CD4-positive, CD25-positive, alpha-beta regulatory T cell (primary cell): ENCODE measurements at regions not wholly inside any gene's neighbourhood (a gene's known extent, or its start where the extent isn't known, plus 50 kb on each side); places are given as distances from the start of the nearest gene placed in this dataset.
A peak's percentile ranks its signal among the peaks of the same experiment; 100 is the strongest.

Experiments used
- ATAC-seq, 2 donors: fragments of 150-1000 bp; cut with Tn5 transposase; one replicate each; pipeline ENCODE4 v1.10.0; 2021; ENCODE audit warnings: low read depth in 2 of 2, moderate number of reproducible peaks in 2 of 2, moderate library complexity in 1 of 2
- DNase-seq, 3 donors: peaks; one replicate each; pipeline versions ENCODE4 v3.0.0 to v3.0.0-alpha.2; 2012 to 2022; ENCODE audit warnings: mixed read lengths in 1 of 3
- H3K27ac ChIP-seq: one replicate; pipeline ENCODE4 v1.7.0; 2013; ENCODE audit warnings: mild to moderate bottlenecking, low read length; ENCODE audit not compliant: insufficient read depth, poor library complexity, severe bottlenecking
- H3K27me3 ChIP-seq: one replicate; pipeline ENCODE4 v1.7.0; 2013; ENCODE audit warnings: low read length; ENCODE audit not compliant: control insufficient read depth, insufficient read depth
- H3K36me3 ChIP-seq: one replicate; pipeline ENCODE4 v1.7.0; 2013; ENCODE audit warnings: mild to moderate bottlenecking, low read length, moderate library complexity; ENCODE audit not compliant: control insufficient read depth, insufficient read depth
- H3K4me1 ChIP-seq: 2 replicates; pipeline ENCODE4 v1.7.0; 2013; ENCODE audit warnings: mild to moderate bottlenecking, low read length; ENCODE audit not compliant: insufficient read depth, control insufficient read depth, poor library complexity, severe bottlenecking
- H3K4me3 ChIP-seq: one replicate; pipeline ENCODE4 v1.7.0; 2013; ENCODE audit warnings: low read depth, mild to moderate bottlenecking, low read length, moderate library complexity
- H3K9me3 ChIP-seq, 2 experiments: 1 replicate in 1 of 2; 2 replicates in 1 of 2; pipeline ENCODE4 v1.7.0; 2013; ENCODE audit warnings: low read length in 2 of 2, mild to moderate bottlenecking in 1 of 2, moderate library complexity in 1 of 2; ENCODE audit not compliant: control insufficient read depth in 2 of 2
- H3K27ac Mint-ChIP-seq, 3 donors: one replicate each; pipeline ENCODE4 v1.8.0; 2020 to 2022; ENCODE audit warnings: mild to moderate bottlenecking in 3 of 3, mixed read lengths in 3 of 3, moderate library complexity in 2 of 3
- H3K27me3 Mint-ChIP-seq: one replicate; pipeline ENCODE4 v1.8.0; 2022; ENCODE audit warnings: mild to moderate bottlenecking, mixed read lengths
- H3K36me3 Mint-ChIP-seq: one replicate; pipeline ENCODE4 v1.8.0; 2020; ENCODE audit warnings: mixed read lengths
- H3K4me1 Mint-ChIP-seq, 4 donors: one replicate each; pipeline ENCODE4 v1.8.0; 2020 to 2022; ENCODE audit warnings: mixed read lengths in 4 of 4, mild to moderate bottlenecking in 1 of 4
- H3K4me3 Mint-ChIP-seq, 4 donors: one replicate each; pipeline ENCODE4 v1.8.0; 2020 to 2022; ENCODE audit warnings: mild to moderate bottlenecking in 4 of 4, mixed read lengths in 4 of 4, moderate library complexity in 3 of 4
- H3K9me3 Mint-ChIP-seq, 7 donors: one replicate each; pipeline ENCODE4 v1.8.0; 2020 to 2022; ENCODE audit warnings: mixed read lengths in 7 of 7, mild to moderate bottlenecking in 3 of 7, moderate library complexity in 2 of 7

DNA sequence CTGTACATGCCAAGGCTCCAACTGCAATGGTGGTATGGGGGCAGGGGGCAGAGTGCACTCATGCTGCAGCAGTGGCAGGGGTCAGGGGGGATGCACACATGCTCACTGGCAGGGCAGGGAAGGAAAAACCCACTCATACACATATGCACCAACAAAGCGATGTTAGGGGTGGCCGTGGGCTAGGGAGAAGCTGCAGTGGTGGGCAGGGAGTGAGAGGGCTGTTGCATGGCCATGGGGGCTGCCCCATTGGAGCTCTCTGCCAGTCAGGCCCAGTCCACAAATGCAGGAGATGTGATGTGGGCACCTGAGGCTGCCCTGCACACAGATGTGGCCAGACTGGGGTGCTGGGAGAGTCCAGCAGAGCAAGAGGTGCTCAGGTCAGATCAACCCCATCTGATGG lies 238.1 kb upstream of the NXPH2 start:
- Mint-ChIP-seq H3K36me3 (no peaks in the 10 kb centered on the region), H3K27me3 (no peaks in the 10 kb centered on the region), H3K4me1 (no peaks in the 10 kb centered on the region), H3K9me3 (peaks cover 4 to 57% (median 8%) of the 10 kb centered on the region in 7 donors), H3K4me3 (no peak overlapping the region), H3K27ac (peak overlapping the region in 1 of 3 donors; percentile 81)
- H3K27me3 ChIP-seq = no peaks in the 10 kb centered on the region
- H3K36me3 ChIP-seq = no peaks in the 10 kb centered on the region
- H3K27ac ChIP-seq = no peak overlapping the region
- H3K9me3 ChIP-seq = peaks cover 2 to 5% of the 10 kb centered on the region in 2 experiments
- H3K4me1 ChIP-seq = no peaks in the 10 kb centered on the region
- ATAC-seq (no peak), DNase-seq (no peak)
- H3K4me3 ChIP-seq = no peak overlapping the region

DNA sequence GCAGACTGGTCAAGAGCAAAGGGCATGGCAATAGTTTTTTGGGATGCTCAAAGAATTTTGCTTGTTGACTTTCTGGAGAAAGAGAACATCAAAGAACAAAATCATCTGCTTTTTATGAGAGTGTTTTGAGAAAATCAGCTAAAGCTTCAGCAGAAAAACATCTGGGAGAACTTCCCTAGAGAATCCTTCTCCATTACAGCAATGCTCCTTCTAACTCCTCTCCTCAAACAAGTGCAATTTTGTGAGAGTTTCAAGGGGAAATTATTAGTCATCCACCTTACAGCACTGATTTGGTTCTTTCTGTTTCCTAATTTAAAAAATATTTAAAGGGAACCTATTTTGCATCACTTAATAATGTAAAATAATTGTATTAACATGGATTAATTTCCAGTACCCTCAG lies 226.9 kb upstream of the NXPH2 start:
- H3K27me3 ChIP-seq = no peaks in the 10 kb centered on the region
- no peaks in the 10 kb centered on the region for H3K4me1 ChIP-seq
- Mint-ChIP-seq H3K4me3 (no peak overlapping the region), H3K36me3 (no peaks in the 10 kb centered on the region), H3K9me3 (peaks cover 0 to 13% (median 5%) of the 10 kb centered on the region in 7 donors), H3K4me1 (no peaks in the 10 kb centered on the region), H3K27ac (no peak overlapping the region), H3K27me3 (no peaks in the 10 kb centered on the region)
- H3K36me3 ChIP-seq = no peaks in the 10 kb centered on the region
- ATAC-seq = no peak
- no peak overlapping the region for H3K4me3 ChIP-seq
- no peak for DNase-seq
- no peaks in the 10 kb centered on the region for H3K9me3 ChIP-seq
- no peak overlapping the region for H3K27ac ChIP-seq

DNA sequence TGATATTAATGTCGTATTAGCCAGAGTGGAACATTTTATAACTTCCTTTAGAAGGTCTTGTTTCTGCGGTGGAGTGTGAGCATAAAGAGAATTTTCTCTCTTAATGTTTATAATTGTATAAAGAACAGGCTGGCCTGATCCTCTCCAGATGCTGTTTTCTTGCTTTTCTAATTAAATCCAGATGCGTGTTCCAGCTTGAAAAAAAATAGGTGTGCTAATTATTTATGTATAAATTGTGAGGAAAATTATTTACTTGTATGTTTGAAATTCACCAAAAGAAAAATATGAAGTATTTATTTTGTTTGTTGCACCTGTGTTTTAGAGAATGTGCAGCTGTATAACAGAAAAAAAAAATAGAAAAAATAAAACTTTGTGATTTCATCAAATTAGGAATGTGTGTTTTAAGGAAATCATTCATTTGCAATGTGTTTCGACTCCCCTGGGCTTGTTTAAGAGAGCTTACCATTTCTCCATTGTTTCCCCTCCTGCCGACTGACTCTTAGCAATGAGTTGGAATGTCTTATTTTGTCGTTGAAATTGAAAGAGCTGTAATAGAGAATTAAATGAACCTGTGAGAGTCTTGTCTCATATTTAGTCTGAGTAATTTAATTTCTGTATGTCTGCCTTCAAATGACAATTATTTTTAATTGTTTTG lies 220.1 kb upstream of the NXPH2 start:
- ATAC-seq = no peak
- no peak overlapping the region for H3K4me3 ChIP-seq
- no peaks in the 10 kb centered on the region for H3K36me3 ChIP-seq
- H3K27me3 ChIP-seq = no peaks in the 10 kb centered on the region
- no peak for DNase-seq
- Mint-ChIP-seq H3K36me3 (no peaks in the 10 kb centered on the region), H3K9me3 (peaks cover 0 to 17% (median 5%) of the 10 kb centered on the region in 7 donors), H3K27me3 (no peaks in the 10 kb centered on the region), H3K4me1 (no peaks in the 10 kb centered on the region), H3K4me3 (no peak overlapping the region), H3K27ac (no peak overlapping the region)
- peaks cover 0 to 3% of the 10 kb centered on the region in 2 experiments for H3K9me3 ChIP-seq
- no peak overlapping the region for H3K27ac ChIP-seq
- H3K4me1 ChIP-seq = no peaks in the 10 kb centered on the region

DNA sequence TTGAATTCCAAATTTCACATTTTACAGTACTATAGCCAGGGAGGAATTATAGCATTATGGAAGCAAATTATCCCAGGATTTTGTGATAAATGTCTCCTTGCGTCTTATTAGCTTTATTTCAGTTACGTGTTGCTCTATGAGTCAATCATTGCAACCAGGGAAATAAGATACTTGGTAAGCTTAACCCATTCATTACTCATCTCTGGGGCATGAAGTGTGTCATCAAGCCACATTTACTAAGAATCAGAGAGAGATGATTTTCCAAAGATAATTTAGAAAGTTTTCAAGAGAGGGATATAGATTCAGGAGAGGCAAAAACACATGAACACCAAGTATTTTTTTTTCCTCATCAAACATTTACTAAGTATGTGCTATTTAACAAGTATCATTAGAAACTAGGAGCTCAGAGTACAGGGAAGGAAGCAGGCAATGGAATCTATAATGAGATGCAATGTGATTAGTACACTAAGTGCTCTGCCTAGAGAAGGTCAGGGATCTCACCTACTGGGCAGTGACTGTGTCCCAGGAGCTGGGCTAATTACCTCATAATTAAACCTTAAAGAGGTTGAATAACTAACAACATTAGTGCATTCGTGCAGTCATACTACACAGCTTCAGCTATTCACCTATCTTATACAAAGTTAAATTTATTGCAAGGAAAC lies 217.8 kb upstream of the NXPH2 start:
- Mint-ChIP-seq H3K9me3 (peaks cover 0 to 19% (median 5%) of the 10 kb centered on the region in 7 donors), H3K27me3 (no peaks in the 10 kb centered on the region), H3K4me3 (no peak overlapping the region), H3K4me1 (no peaks in the 10 kb centered on the region), H3K36me3 (no peaks in the 10 kb centered on the region), H3K27ac (no peak overlapping the region)
- DNase-seq (no peak), ATAC-seq (no peak)
- Histone ChIP-seq H3K4me3 (no peak overlapping the region), H3K4me1 (no peaks in the 10 kb centered on the region), H3K36me3 (no peaks in the 10 kb centered on the region), H3K27ac (no peak overlapping the region), H3K9me3 (peaks cover 0 to 3% of the 10 kb centered on the region in 2 experiments), H3K27me3 (no peaks in the 10 kb centered on the region)

DNA sequence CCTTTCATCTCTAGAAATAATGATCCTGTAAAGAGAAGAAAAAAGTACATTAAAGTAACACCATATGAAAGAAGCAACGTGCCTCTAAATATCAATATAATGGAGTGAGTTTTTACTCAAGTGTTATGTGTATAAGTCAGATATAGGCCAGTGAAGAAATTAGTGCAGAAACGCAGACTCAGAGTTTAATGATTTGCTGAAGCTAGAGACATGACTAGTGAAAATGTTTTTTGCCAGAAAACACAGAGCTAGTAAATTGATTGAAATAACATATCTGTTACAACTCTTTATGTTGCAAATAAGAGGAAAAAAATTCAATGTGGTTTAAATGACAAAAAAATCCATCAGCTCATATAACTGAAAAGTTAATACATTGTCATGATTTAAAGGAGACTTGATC lies 217.2 kb upstream of the NXPH2 start:
- no peak for DNase-seq
- no peaks in the 10 kb centered on the region for H3K4me1 Mint-ChIP-seq
- no peak overlapping the region for H3K27ac Mint-ChIP-seq
- no peak overlapping the region for H3K27ac ChIP-seq
- no peaks in the 10 kb centered on the region for H3K27me3 Mint-ChIP-seq
- no peak overlapping the region for H3K4me3 Mint-ChIP-seq
- H3K4me1 ChIP-seq = no peaks in the 10 kb centered on the region
- ATAC-seq = no peak
- no peaks in the 10 kb centered on the region for H3K36me3 ChIP-seq
- no peak overlapping the region for H3K4me3 ChIP-seq
- H3K9me3 ChIP-seq = peaks cover 0 to 3% of the 10 kb centered on the region in 2 experiments
- no peaks in the 10 kb centered on the region for H3K36me3 Mint-ChIP-seq
- H3K9me3 Mint-ChIP-seq = peaks cover 0 to 21% (median 5%) of the 10 kb centered on the region in 7 donors
- H3K27me3 ChIP-seq = no peaks in the 10 kb centered on the region

DNA sequence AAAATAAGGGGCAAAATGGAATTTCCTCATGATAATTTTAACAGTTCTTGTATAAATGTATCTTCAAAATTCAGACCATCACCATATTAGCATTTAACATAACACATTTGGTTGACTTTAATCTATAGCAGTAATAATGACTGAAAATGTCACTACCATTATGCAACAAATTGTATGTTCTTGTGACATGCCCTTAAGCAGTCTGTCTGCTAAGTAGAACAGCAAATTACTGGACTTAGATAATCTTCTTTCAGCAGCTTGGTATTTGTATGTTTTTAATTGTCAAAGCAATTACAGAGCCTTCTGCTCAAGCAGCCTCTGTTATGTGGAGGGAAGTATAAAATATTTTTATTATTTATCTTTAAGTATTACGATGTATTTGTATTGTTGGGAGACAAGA lies 214.3 kb upstream of the NXPH2 start:
- ATAC-seq (no peak), DNase-seq (no peak)
- H3K4me1 Mint-ChIP-seq = no peaks in the 10 kb centered on the region
- H3K4me3 ChIP-seq = no peak overlapping the region
- no peaks in the 10 kb centered on the region for H3K27me3 Mint-ChIP-seq
- H3K27ac ChIP-seq = no peak overlapping the region
- H3K27me3 ChIP-seq = no peaks in the 10 kb centered on the region
- no peak overlapping the region for H3K27ac Mint-ChIP-seq
- no peaks in the 10 kb centered on the region for H3K4me1 ChIP-seq
- no peaks in the 10 kb centered on the region for H3K9me3 ChIP-seq
- no peaks in the 10 kb centered on the region for H3K36me3 Mint-ChIP-seq
- H3K4me3 Mint-ChIP-seq = no peak overlapping the region
- peaks cover 0 to 16% (median 5%) of the 10 kb centered on the region in 7 donors for H3K9me3 Mint-ChIP-seq
- H3K36me3 ChIP-seq = no peaks in the 10 kb centered on the region

DNA sequence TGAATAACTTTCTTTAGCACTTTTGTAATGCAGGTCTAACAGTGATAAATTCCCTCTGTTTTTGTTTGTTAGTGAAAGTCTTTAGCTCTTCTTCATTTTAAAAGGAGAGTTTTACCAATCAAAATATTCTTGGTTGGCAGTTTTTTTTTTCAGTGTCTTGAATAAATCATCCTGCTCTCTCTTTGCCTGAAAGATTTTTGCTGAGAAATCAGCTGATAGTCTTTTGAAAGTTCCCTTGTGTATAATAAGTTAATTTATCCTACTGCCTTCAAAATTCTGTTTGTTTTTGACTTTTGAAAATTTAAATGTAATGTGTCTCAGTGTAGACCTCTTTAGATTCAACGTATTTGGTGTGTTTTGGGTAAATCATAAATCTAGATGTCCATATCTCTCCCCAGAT lies 205.7 kb upstream of the NXPH2 start:
- H3K9me3 ChIP-seq = peaks cover 5 to 6% of the 10 kb centered on the region in 2 experiments
- no peak overlapping the region for H3K4me3 Mint-ChIP-seq
- H3K36me3 ChIP-seq = no peaks in the 10 kb centered on the region
- H3K4me1 Mint-ChIP-seq = no peaks in the 10 kb centered on the region
- ATAC-seq = no peak
- no peak overlapping the region for H3K27ac Mint-ChIP-seq
- H3K27me3 ChIP-seq = no peaks in the 10 kb centered on the region
- no peaks in the 10 kb centered on the region for H3K27me3 Mint-ChIP-seq
- no peak overlapping the region for H3K4me3 ChIP-seq
- peaks cover 0 to 22% (median 12%) of the 10 kb centered on the region in 7 donors for H3K9me3 Mint-ChIP-seq
- H3K27ac ChIP-seq = no peak overlapping the region
- DNase-seq = no peak
- H3K36me3 Mint-ChIP-seq = no peaks in the 10 kb centered on the region
- H3K4me1 ChIP-seq = no peaks in the 10 kb centered on the region
